SK-N-SH (cell line): ENCODE measurements at regions not wholly inside any gene's neighbourhood (a gene's known extent, or its start where the extent isn't known, plus 50 kb on each side); places are given as distances from the start of the nearest gene placed in this dataset.

Experiments used
- SMC3 ChIP-seq: IDR thresholded peaks from 2 replicates; pipeline ENCODE4 v1.6.1; 2012; ENCODE audit warnings: low read depth, low read length, improper control_type of control experiment
- ZBTB33 ChIP-seq: IDR thresholded peaks from 2 replicates; pipeline ENCODE4 v1.4.0; 2012; ENCODE audit warnings: low read depth, borderline replicate concordance

GRCh38 chr2:82675186-82675585, 1783.9 kb downstream of the SUCLG1 start:
- no peak for TF ChIP-seq ZBTB33
- TF ChIP-seq SMC3, result no peak
